ENCODE measurements at regions not wholly inside any gene's neighbourhood (a gene's known extent, or its start where the extent isn't known, plus 50 kb on each side); places are given as distances from the start of the nearest gene placed in this dataset.
"Not testable (repeated sequence)": the region's sequence is repeated elsewhere in the genome, so short reads cannot be mapped to it uniquely, and the experiment has no call there.

GRCh38 chr6:164087870-164088269, 673.4 kb downstream of the QKI start:
- DNase-seq (ENCODE audit: low read depth in 1 of 2, low spot score in 1 of 2): no peak

- DNase-seq (ENCODE audit: low read depth in 1 of 2, low spot score in 1 of 2): no peak
Observed at GRCh38 chr6:164087211-164087610, 672.7 kb downstream of the QKI start.

DNA sequence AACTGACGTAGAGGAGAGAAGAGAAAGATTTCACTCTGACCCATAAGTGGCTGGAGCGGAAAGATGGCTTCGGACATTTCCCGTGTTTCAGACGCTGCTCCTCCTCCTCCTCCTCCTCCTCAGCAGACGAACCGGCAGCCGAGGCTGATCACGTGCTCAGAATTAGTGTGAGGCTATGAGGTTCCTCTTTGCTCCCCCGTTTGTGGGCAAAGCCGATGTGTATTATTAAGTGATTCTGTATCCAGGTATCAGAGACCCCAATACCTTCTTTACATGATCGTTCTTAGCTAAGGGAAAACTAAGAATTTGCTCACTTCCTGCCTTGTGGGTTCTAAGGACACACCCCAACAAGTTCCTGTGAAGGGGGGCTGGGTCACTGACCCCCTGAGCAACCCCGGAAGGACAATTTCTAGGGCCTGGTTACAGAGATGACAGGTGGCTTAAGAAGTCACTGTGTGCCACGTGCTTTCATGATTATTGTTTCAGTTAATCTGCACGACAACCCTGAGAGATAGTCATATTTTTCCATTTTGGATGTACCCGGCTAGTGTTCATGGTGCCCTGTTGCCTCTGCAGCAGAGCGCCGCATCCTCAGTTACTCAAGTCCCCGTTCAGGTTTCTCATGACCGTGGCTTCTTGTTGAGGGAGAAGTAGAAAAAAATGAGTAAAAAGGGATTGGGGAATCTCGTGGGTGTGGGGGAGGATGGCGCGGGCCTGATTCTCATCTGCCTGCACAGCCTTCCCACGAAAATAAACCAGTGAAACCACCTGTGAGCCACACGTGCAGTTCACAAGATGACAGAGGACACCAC, 671.8 kb downstream of the QKI start:
- no peak for DNase-seq (ENCODE audit: low read depth in 1 of 2, low spot score in 1 of 2)

DNA sequence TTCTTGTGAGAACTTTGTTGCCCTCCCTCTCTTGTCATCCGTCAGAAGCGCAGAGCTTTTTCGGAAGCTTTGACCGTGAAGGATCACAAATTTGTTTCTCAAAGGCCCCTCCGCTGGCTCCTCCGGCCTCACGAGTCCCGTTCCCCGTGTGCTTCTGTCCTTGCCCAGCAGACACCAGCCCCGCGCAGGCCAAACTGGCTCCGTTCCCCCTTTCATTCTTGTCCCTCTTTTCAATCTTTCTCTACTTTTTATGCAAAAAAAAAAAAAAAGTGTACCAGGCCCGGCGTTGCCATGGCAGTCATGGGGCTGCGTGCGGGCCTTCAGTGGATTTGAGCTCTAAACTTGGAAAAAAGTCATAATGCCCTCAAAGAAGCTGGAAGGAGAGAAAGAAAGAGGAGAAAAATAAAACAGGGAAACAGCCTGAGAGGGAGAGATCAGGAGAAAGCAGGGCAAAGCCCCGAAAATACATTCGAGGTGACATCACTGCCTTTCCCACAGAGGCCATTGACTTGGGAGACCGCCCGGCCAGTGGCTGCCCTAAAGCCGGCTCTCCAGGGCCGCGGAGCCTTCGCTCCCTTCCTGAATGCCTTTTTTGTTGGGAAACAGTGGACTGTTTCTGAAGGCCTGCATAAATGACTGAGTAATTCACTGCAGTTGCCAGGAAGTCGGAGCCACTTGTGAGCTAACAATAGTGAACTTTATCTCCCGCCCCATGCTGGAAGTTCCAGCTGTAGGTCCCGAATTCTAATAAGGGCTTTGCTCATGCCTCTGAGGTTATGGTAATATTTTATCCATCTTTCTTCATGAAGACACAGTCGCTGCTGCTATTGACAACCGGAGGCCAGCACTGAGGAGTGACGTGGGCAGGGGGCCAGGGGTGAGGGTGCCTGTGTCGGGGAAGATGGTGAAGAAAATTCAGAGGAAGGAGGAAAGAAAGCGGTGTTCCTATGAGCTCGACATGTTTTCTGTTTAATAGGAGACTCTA, 670.9 kb downstream of the QKI start:
- DNase-seq (ENCODE audit: low read depth in 1 of 2, low spot score in 1 of 2): no peak

- no peak for DNase-seq (ENCODE audit: low read depth in 1 of 2, low spot score in 1 of 2)
Observed at GRCh38 chr6:164079275-164079600, 664.7 kb downstream of the QKI start.

DNA sequence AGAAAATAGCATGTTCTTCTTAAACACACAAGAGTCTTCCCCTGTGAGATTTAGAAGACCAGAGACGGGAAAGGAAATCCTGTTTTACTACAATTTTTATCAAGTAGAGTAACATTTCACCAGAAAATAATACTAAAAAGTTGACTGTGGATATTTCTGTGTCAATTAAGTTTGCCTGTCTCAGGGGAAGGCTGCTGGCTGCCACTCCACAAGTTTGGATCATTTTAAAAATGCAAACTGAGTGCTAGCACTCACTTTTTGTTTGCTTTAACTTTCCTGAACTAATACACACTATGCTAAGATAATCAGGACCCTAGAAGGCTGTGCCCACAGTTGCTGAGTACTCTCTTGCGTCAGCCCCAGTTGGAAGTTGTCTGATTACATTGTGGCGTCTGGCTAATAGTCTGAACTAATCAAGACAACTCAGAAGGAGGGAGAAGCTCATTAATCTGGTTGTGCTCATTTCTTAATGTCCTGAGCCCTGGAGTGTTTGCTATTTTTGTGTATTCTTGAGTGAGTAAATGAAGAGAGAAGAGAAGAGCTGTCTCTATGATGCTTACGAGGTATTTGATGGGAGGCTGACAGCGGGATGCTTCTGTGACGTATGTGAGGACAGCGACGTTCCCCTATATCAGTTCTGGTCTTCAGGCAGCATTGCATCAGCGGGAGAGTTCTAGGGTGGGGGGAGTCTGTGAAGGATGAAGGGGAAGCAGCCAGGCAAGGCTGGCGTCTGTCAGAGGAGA, 664.2 kb downstream of the QKI start:
- DNase-seq (ENCODE audit: low read depth in 1 of 2, low spot score in 1 of 2): no peak

DNA sequence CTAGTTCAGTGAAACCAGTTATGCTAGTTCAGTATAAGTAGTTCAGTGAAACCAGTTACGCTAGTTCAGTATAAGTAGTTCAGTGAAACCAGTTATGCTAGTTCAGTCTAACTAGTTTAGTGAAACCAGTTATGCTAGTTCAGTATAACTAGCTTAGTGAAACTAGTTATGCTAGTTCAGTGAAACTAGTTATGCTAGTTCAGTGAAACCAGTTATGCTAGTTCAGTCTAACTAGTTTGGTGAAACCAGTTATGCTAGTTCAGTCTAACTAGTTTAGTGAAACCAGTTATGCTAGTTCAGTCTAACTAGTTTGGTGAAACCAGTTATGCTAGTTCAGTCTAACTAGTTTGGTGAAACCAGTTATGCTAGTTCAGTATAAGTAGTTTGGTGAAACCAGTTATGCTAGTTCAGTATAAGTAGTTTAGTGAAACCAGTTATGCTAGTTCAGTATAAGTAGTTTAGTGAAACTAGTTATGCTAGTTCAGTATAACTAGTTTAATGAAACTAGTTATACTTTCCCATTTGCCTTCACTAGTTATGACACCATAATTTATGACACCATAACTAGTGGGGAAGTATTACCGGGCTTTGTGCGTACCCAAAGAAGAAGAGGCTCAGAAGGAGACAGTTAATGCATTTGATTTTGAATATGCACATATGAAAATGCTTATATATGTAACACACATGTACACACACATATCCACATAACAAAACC, 662.5 kb downstream of the QKI start:
- not testable (repeated sequence) for DNase-seq (ENCODE audit: low read depth in 1 of 2, low spot score in 1 of 2)

GRCh38 chr6:164075981-164076615, 661.6 kb downstream of the QKI start:
- no peak for DNase-seq (ENCODE audit: low read depth in 1 of 2, low spot score in 1 of 2)

DNA sequence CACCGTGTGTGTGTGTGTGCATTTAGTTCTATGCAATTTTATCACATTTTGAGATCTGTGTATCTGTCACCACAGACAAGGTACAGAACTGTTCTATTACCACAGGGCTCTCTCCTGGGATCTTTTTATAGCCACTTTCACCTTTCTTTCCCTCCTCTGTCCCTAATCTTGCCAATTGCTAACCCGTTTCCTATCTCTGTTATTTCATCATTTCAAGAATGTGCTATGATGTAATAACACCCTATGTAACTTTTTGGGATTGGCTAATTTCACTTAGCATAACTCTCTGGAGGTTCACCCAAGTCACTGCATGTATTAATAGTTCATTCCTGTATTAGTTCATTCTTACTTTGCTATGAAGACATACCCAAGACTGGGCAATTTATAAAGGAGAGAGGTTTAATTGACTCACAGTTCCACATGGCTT, 657.7 kb downstream of the QKI start:
- DNase-seq (ENCODE audit: low read depth in 1 of 2, low spot score in 1 of 2): no peak

- DNase-seq (ENCODE audit: low read depth in 1 of 2, low spot score in 1 of 2): no peak
Observed at GRCh38 chr6:164069350-164069990, 655.0 kb downstream of the QKI start.

DNA sequence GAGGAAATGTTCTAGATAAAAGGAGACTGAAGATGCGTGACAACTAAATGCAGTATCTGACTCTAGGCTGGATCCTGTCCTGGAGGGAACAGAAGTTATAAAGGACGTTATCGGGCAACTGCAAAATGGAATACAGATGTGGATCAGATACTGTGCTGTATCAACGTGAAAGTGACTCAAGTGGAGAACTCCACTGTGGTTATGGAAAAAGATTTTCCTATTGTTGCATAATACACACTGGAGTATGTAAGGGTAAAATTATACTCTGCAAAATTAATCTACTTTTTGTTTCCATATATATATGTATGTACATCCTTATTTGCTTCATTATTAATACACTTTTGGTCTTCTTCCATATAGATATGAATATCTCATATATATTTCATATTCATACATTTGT, 654.0 kb downstream of the QKI start:
- DNase-seq (ENCODE audit: low read depth in 1 of 2, low spot score in 1 of 2): no peak

DNA sequence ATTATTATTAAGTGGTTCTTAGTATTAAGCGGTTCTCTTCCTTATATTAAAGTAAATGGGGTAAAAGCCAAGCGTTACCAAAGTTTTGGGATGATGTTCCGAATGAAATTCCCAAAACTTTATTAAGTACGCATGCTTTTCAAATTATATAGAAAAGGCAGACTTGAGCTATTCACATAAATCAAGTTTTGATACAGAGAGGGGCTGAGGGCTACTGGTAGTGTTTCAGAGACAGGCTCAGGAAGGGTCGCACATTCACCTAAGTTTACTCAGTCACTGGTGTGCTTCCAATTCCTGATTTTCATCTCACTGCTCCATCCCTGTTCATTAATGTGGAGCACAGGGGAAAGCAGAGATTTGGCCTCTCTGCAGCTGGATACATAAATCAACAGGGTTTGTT, 652.2 kb downstream of the QKI start:
- no peak for DNase-seq (ENCODE audit: low read depth in 1 of 2, low spot score in 1 of 2)

DNA sequence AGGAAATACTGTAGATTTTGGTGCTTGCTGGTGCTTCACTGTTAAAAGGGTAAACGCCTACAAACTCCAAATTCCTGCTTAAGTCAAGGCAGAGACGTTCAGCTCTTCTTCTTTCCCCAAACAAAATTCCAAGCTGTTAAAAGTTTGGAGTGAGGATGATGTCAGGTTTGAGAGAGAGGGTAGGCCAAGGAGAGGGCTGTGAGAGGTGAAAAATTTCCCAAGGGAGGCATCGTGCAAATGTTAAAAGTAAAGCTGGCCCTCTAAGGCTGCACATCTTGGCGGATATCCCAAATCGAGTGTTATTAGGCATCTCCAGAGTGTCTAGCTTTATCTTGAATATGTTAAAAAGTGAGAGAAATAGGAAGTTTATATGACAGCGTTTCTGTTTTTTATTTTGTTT, 651.8 kb downstream of the QKI start:
- DNase-seq (ENCODE audit: low read depth in 1 of 2, low spot score in 1 of 2): no peak

DNA sequence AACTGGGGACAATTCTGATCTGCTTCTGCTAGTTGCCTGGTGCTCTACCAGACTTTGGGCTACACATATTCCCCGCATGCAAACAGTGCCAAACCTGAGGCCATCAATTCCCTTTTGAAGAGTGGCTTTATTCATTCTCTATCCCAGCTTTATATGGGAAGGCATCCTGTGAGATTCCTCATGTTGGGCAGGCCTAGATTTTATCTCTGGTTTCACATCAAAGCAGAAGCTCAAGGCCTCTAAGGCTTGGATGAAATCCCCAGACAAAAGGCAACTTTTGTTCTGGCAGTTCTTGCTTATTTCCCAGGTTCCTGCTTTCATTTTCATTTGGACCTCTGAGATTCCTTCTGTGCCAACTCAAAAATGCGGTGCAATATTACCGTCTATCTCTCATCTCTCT, 648.8 kb downstream of the QKI start:
- no peak for DNase-seq (ENCODE audit: low read depth in 1 of 2, low spot score in 1 of 2)

DNA sequence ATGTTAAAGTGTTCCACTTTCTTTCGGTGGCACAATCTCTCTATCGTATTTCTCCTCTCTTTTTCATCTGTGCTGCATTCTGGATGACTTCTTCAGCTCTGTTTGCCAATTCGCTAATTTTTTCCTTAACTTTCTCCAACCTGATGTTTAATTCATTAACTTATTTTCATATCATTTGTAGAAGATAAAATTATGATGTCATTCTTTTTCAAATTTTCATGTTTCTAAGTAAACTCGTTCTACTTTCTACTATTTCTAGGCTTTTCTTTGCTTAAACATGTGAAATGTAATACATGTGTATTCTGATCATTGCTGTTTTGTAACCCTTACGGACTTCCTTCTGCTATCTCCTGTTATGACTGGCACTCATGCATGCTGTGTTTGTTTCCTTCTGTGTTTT, 648.4 kb downstream of the QKI start:
- no peak for DNase-seq (ENCODE audit: low read depth in 1 of 2, low spot score in 1 of 2)

- DNase-seq (ENCODE audit: low read depth in 1 of 2, low spot score in 1 of 2): no peak
Observed at GRCh38 chr6:164057876-164058275, 643.4 kb downstream of the QKI start.

GRCh38 chr6:164051427-164051826, 636.9 kb downstream of the QKI start:
- DNase-seq (ENCODE audit: low read depth in 1 of 2, low spot score in 1 of 2): no peak

DNA sequence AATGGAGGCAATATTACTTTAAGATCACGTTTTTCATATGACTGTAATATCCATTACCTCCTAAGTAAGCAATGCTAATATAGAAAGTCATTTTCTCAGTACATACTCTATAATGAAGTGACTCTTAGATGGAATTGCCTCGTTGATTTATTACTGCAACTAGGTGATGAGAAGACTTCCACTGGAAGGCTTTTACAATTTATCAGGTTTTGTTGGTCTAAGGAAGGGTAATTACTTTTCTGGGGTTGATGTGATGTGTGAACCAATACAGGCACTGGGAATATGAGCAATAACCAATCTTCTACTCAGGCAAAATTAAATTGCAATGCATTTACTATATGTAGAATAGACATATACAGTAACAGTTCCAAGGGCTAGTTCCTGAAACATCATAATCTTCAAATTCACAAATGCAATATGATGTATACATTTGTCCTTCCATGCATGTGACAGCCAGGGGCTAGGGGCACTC, 635.0 kb downstream of the QKI start:
- DNase-seq (ENCODE audit: low read depth in 1 of 2, low spot score in 1 of 2): no peak

DNA sequence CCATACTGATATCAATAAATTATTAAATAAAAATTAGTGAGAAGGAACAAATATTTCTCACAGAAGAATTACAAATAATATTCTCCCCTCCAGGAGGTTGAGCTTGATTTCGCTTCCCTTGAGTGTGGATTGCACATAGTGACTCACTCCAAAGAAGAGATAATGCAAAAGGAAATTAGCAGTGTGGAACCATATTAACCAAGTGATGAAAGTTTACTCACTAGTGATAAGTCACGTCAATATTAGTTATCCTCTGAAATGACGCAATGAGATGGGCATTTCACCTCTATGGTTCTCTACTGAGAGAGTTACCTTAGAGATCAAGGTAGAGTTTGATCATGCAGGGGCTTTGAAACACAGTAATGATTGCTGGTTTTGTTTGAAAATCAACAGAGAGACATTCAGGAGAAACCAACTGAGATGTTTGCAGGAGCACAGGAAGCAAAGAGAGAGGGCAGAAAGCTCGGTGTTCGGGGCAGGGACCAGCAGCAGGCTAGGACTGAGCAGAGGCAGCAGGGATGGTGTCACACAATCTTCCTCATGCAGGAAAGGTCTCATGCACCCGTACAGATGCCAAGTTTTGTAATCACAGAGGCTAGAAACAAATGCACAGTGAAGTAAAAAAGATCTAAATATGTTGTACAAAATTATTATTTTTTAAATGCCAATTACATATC, 634.5 kb downstream of the QKI start:
- no peak for DNase-seq (ENCODE audit: low read depth in 1 of 2, low spot score in 1 of 2)
